GM12875 (cell line): ENCODE measurements at regions not wholly inside any gene's neighbourhood (a gene's known extent, or its start where the extent isn't known, plus 50 kb on each side); places are given as distances from the start of the nearest gene placed in this dataset.

Experiments
- H3K4me3 ChIP-seq: one replicate; pipeline ENCODE4 v1.5.1; 2011; ENCODE audit warnings: low read depth, low read length, control low read depth
- CTCF ChIP-seq: IDR thresholded peaks from 2 replicates; pipeline ENCODE4 v1.5.1; 2011; ENCODE audit warnings: low read depth, mild to moderate bottlenecking, control low read depth, inconsistent platforms, low read length, moderate library complexity, borderline replicate concordance; ENCODE audit not compliant: insufficient read depth

- no peak for TF ChIP-seq CTCF
- no peak overlapping the region for H3K4me3 ChIP-seq
Observed at GRCh38 chr2:7452110-7452876, 535.1 kb downstream of the RNF144A start.

GRCh38 chr2:7454592-7454991, 537.4 kb downstream of the RNF144A start:
- TF ChIP-seq CTCF: no peak
- H3K4me3 ChIP-seq: no peak overlapping the region

- no peak overlapping the region for H3K4me3 ChIP-seq
- TF ChIP-seq CTCF: no peak
Observed at GRCh38 chr2:7456762-7457161, 539.5 kb downstream of the RNF144A start.

- H3K4me3 ChIP-seq: no peak overlapping the region
- no peak for TF ChIP-seq CTCF
Observed at GRCh38 chr2:7458066-7458465, 540.9 kb downstream of the RNF144A start.

- no peak for TF ChIP-seq CTCF
Observed at GRCh38 chr2:7467782-7468447, 550.7 kb downstream of the RNF144A start.

GRCh38 chr2:7468448-7468828, 551.2 kb downstream of the RNF144A start:
- no peak for TF ChIP-seq CTCF
- no peak overlapping the region for H3K4me3 ChIP-seq

More at GRCh38 chr2:7467782-7468447, 550.7 kb downstream of the RNF144A start:
- no peak overlapping the region for H3K4me3 ChIP-seq

- H3K4me3 ChIP-seq: no peak overlapping the region
- TF ChIP-seq CTCF: no peak
Observed at GRCh38 chr2:7468955-7469354, 551.7 kb downstream of the RNF144A start.
